Caco-2 (cell line): ENCODE measurements at regions not wholly inside any gene's neighbourhood (a gene's known extent, or its start where the extent isn't known, plus 50 kb on each side); places are given as distances from the start of the nearest gene placed in this dataset.

Source experiments
- BruUV-seq: library from RNA; stranded (reverse); fragments of 400-500 nt; replicated peaks from 2 replicates; lab custom pipeline; 2021; lab: Mats Ljungman, UMichigan
- CTCF ChIA-PET: fragments of 300-600 bp; sonication (Branson Sonifier 250); formaldehyde crosslinking; loops from one replicate; lab custom pipeline; 2022; ENCODE audit warnings: antibody characterized with exemption; lab: Charles Lee
- POLR2A ChIA-PET: fragments of 300-600 bp; sonication (Branson Sonifier 250); formaldehyde crosslinking; loops from one replicate; lab custom pipeline; 2022; ENCODE audit warnings: antibody characterized with exemption; lab: Charles Lee
- DNase-seq, 2 experiments: peaks; one replicate each; pipeline versions ENCODE4 v3.0.0 to v3.0.0-alpha.2; 2020 to 2022
- H3K27me3 ChIP-seq: replicated peaks from 2 replicates; pipeline ENCODE4 v1.6.0; 2011; ENCODE audit warnings: low read length; ENCODE audit not compliant: control insufficient read depth, insufficient read depth
- H3K36me3 ChIP-seq: 2 replicates; pipeline ENCODE4 v1.5.1; 2011; ENCODE audit warnings: low read length; ENCODE audit not compliant: control insufficient read depth, insufficient read depth
- H3K4me1 ChIP-seq: fragments of 250-450 bp; sonication (Bioruptor Pico); 2 replicates; pipeline ENCODE4 v1.5.1; 2020; ENCODE audit warnings: mild to moderate bottlenecking
- H3K4me3 ChIP-seq: 2 replicates; pipeline ENCODE4 v1.5.1; 2011; ENCODE audit warnings: low read depth, mild to moderate bottlenecking, control low read depth, low read length
- H3K9me3 ChIP-seq: fragments of 250-450 bp; sonication (Bioruptor Pico); 2 replicates; pipeline ENCODE4 v1.5.1; 2020; ENCODE audit warnings: mild to moderate bottlenecking, moderate library complexity
- H3K27ac Mint-ChIP-seq: one replicate; pipeline ENCODE4 v1.8.0; 2022; ENCODE audit warnings: mixed read lengths; ENCODE audit not compliant: unreplicated experiment
- H3K27me3 Mint-ChIP-seq: one replicate; pipeline ENCODE4 v1.8.0; 2022; ENCODE audit warnings: mixed read lengths; ENCODE audit not compliant: insufficient read depth, unreplicated experiment
- H3K36me3 Mint-ChIP-seq: one replicate; pipeline ENCODE4 v1.8.0; 2022; ENCODE audit warnings: mild to moderate bottlenecking, mixed read lengths; ENCODE audit not compliant: insufficient read depth, unreplicated experiment
- H3K4me1 Mint-ChIP-seq: one replicate; pipeline ENCODE4 v1.8.0; 2022; ENCODE audit warnings: low read depth, mixed read lengths; ENCODE audit not compliant: unreplicated experiment
- H3K4me3 Mint-ChIP-seq: one replicate; pipeline ENCODE4 v1.8.0; 2022; ENCODE audit warnings: mild to moderate bottlenecking, moderate library complexity, mixed read lengths; ENCODE audit not compliant: unreplicated experiment
- H3K9me3 Mint-ChIP-seq: one replicate; pipeline ENCODE4 v1.8.0; 2022; ENCODE audit warnings: mixed read lengths; ENCODE audit not compliant: unreplicated experiment
- intact Hi-C: fragments of 100-400 bp; cut with micrococcal nuclease; formaldehyde crosslinking; loops from one replicate; pipeline ENCODE4 v1.10.0; 2022; ENCODE audit not compliant: unreplicated experiment
- TF ChIP-seq, protein P1 (sequence below), 2 experiments: fragments of 200-600 bp in 1 of 2; IDR thresholded peaks; 1 replicate in 1 of 2; 2 replicates in 1 of 2; pipeline versions ENCODE4 v1.5.1 to v1.8.0; 2011 to 2022; ENCODE audit warnings: antibody characterized with exemption in 1 of 2, control low read depth in 1 of 2, inconsistent platforms in 1 of 2, low read depth in 1 of 2, low read length in 1 of 2, mild to moderate bottlenecking in 1 of 2, moderate library complexity in 1 of 2; ENCODE audit not compliant: insufficient read depth in 1 of 2, severe bottlenecking in 1 of 2, unreplicated experiment in 1 of 2

DNA sequence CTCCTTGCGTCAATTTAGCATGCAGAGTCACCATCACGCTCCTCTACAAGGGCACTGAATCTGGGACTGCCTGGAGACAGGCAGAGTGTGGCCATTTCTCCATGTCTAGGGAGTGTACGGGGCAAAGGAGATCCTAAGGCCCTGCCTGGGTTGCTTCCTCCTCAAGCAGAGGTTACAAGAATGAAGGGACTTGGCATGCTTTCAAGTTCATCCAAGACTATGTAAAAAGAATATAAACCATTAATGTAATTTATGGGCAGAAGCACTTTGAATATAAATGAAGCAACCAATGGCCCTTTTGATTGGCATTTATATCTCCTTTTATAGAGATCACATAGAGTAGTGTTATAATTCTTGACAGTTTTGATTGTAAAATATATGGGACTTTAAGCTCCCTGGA lies 137.5 kb downstream of the BTBD3 start:
- Histone ChIP-seq H3K4me3 (no peak overlapping the region), H3K27me3 (no peaks in the 10 kb centered on the region), H3K4me1 (no peaks in the 10 kb centered on the region), H3K36me3 (no peaks in the 10 kb centered on the region), H3K9me3 (no peaks in the 10 kb centered on the region)
- intact Hi-C loops, result no loop called here
- Mint-ChIP-seq H3K9me3 (no peaks in the 10 kb centered on the region), H3K27ac (no peak overlapping the region), H3K4me3 (no peak overlapping the region), H3K27me3 (no peaks in the 10 kb centered on the region), H3K4me1 (no peaks in the 10 kb centered on the region), H3K36me3 (no peaks in the 10 kb centered on the region)
- BruUV-seq, result no TSS peak
- CTCF ChIA-PET, result interaction anchor here (0.6 kb wide), 1 partner anchor 148 kb away, joined by 5 read pairs; no protein-coding TSS in a partner anchor
- POLR2A ChIA-PET, result interaction anchor here (0.6 kb wide), 1 partner anchor 14 kb away, joined by 4 read pairs; no protein-coding TSS in a partner anchor
- TF ChIP-seq, protein P1, sequence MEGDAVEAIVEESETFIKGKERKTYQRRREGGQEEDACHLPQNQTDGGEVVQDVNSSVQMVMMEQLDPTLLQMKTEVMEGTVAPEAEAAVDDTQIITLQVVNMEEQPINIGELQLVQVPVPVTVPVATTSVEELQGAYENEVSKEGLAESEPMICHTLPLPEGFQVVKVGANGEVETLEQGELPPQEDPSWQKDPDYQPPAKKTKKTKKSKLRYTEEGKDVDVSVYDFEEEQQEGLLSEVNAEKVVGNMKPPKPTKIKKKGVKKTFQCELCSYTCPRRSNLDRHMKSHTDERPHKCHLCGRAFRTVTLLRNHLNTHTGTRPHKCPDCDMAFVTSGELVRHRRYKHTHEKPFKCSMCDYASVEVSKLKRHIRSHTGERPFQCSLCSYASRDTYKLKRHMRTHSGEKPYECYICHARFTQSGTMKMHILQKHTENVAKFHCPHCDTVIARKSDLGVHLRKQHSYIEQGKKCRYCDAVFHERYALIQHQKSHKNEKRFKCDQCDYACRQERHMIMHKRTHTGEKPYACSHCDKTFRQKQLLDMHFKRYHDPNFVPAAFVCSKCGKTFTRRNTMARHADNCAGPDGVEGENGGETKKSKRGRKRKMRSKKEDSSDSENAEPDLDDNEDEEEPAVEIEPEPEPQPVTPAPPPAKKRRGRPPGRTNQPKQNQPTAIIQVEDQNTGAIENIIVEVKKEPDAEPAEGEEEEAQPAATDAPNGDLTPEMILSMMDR (IDR thresholded peaks at IDR 0.05; ENCODE audit: insufficient read depth in 1 of 2, low read depth in 1 of 2, low read length in 1 of 2, severe bottlenecking in 1 of 2, unreplicated experiment in 1 of 2), result no peak
- no peak for DNase-seq

- Histone ChIP-seq H3K4me1 (no peaks in the 10 kb centered on the region), H3K36me3 (no peaks in the 10 kb centered on the region), H3K27me3 (no peaks in the 10 kb centered on the region), H3K9me3 (no peaks in the 10 kb centered on the region), H3K4me3 (no peak overlapping the region)
- no peak overlapping the region for H3K4me3 Mint-ChIP-seq
- H3K27ac Mint-ChIP-seq, result no peak overlapping the region
- POLR2A ChIA-PET, result no interaction called here
- intact Hi-C loops, result no loop called here
- CTCF ChIA-PET, result no interaction called here
- no peaks in the 10 kb centered on the region for H3K36me3 Mint-ChIP-seq
- BruUV-seq, result no TSS peak
- TF ChIP-seq, protein P1 (IDR thresholded peaks at IDR 0.05; ENCODE audit: insufficient read depth in 1 of 2, low read depth in 1 of 2, low read length in 1 of 2, severe bottlenecking in 1 of 2, unreplicated experiment in 1 of 2), result no peak
- no peaks in the 10 kb centered on the region for H3K4me1 Mint-ChIP-seq
- no peaks in the 10 kb centered on the region for H3K9me3 Mint-ChIP-seq
- DNase-seq, result no peak
- no peaks in the 10 kb centered on the region for H3K27me3 Mint-ChIP-seq
These were observed 139.1 kb downstream of the BTBD3 start for GRCh38 chr20:12056839-12057238.

DNA sequence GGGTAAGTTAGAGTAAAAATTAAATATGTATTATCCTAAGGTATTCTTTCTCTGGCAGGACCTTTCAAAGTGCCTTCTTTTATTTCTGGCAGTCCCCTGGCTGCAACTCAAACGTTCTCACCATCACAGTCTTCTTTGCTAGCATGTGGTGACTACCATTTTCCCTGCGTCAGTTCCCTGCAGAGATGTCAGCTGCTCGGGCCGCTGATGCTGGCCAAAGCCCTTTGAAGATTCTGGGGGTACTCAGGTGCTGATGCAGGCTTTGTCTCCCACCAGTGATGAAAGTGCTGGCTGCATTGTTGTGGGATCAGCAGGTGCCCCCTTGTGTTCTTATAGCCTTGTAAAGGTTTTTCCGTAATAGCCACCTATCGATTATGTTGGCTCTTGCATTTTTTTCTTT lies 140.1 kb downstream of the BTBD3 start:
- no peaks in the 10 kb centered on the region for H3K4me1 ChIP-seq
- Mint-ChIP-seq H3K4me1 (no peaks in the 10 kb centered on the region), H3K36me3 (no peaks in the 10 kb centered on the region), H3K9me3 (no peaks in the 10 kb centered on the region), H3K4me3 (no peak overlapping the region), H3K27ac (no peak overlapping the region), H3K27me3 (no peaks in the 10 kb centered on the region)
- no peaks in the 10 kb centered on the region for H3K9me3 ChIP-seq
- ChIA-PET POLR2A (no interaction called here), CTCF (no interaction called here)
- no TSS peak for BruUV-seq
- TF ChIP-seq, protein P1 (IDR thresholded peaks at IDR 0.05; ENCODE audit: insufficient read depth in 1 of 2, low read depth in 1 of 2, low read length in 1 of 2, severe bottlenecking in 1 of 2, unreplicated experiment in 1 of 2), result no peak
- no peak overlapping the region for H3K4me3 ChIP-seq
- no peaks in the 10 kb centered on the region for H3K27me3 ChIP-seq
- no peak for DNase-seq
- intact Hi-C loops, result no loop called here
- H3K36me3 ChIP-seq, result no peaks in the 10 kb centered on the region
